ENCODE measurements at regions not wholly inside any gene's neighbourhood (a gene's known extent, or its start where the extent isn't known, plus 50 kb on each side); places are given as distances from the start of the nearest gene placed in this dataset.

DNA sequence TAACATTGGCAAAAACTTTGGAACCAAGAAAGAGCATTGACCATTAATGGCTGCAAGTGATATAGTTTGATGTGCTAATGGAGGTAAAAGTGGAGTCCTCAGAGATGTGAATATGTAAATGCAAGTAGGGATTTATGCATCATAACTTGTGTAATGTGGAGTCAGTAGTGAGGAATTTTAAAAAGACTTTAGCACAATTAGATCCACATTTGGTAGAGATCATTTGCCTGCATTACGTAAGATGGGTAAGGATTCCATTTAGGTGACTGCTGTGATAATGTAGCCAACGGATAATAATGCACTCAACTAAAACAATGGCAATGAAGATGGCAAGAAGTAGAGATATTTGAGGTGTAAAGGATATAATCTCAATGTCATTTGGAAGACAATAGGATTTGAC lies 1128.4 kb downstream of the ADGRL3 start:
- H3K27ac Mint-ChIP-seq (ENCODE audit: low read depth, unreplicated experiment): no peak overlapping the region
- intact Hi-C loops (cut with micrococcal nuclease): no loop called here
- ChIA-PET CTCF (no interaction called here), POLR2A (no interaction called here)
- no peaks in the 10 kb centered on the region for H3K9me3 Mint-ChIP-seq (ENCODE audit: unreplicated experiment)
- H3K27me3 Mint-ChIP-seq (ENCODE audit: insufficient read depth, unreplicated experiment): no peaks in the 10 kb centered on the region
- DNase-seq (ENCODE audit: unreplicated experiment): peak; percentile 35
- H3K4me3 Mint-ChIP-seq (ENCODE audit: unreplicated experiment): no peak overlapping the region
- no peaks in the 10 kb centered on the region for H3K36me3 Mint-ChIP-seq (ENCODE audit: insufficient read depth, unreplicated experiment)
- H3K4me1 Mint-ChIP-seq (ENCODE audit: insufficient read depth, unreplicated experiment): peaks cover 13% of the 10 kb centered on the region
- BruUV-seq (replicated peaks): no TSS peak
- TF ChIP-seq, protein P1, sequence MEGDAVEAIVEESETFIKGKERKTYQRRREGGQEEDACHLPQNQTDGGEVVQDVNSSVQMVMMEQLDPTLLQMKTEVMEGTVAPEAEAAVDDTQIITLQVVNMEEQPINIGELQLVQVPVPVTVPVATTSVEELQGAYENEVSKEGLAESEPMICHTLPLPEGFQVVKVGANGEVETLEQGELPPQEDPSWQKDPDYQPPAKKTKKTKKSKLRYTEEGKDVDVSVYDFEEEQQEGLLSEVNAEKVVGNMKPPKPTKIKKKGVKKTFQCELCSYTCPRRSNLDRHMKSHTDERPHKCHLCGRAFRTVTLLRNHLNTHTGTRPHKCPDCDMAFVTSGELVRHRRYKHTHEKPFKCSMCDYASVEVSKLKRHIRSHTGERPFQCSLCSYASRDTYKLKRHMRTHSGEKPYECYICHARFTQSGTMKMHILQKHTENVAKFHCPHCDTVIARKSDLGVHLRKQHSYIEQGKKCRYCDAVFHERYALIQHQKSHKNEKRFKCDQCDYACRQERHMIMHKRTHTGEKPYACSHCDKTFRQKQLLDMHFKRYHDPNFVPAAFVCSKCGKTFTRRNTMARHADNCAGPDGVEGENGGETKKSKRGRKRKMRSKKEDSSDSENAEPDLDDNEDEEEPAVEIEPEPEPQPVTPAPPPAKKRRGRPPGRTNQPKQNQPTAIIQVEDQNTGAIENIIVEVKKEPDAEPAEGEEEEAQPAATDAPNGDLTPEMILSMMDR (IDR thresholded peaks at IDR 0.05; ENCODE audit: unreplicated experiment): no peak

DNA sequence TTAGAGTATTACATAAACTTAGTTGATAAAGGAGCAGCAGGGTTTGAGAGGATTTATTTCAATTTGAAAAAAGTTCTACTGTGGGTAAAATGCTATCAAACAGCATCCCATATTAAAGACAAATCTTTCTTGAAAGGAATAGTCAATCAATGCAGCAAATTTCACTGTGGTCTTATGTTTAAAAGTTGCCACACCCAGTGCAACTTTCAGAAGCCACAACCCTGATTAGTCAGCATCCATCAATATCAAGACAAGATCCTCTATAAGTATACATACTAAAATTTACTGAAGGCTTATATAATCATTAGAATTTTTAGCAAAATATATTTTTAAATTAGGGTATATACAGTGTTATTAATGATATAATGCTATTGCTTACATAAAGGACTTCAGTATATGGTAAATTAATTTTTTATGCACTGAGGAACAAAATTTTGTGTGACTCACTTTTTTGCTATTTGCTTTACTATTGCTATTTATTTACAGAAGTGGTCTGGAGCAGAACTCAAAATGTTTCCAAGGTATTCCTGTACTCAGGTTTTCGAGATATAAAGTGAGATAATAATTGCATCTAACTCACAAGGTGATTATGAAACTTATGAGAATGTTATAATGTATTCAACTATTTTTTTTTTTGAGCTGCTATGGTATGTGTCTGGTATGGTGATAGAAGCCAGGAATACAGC lies 1127.6 kb downstream of the ADGRL3 start:
- BruUV-seq (replicated peaks): no TSS peak
- H3K36me3 Mint-ChIP-seq (ENCODE audit: insufficient read depth, unreplicated experiment): no peaks in the 10 kb centered on the region
- no peak for DNase-seq (ENCODE audit: unreplicated experiment)

DNA sequence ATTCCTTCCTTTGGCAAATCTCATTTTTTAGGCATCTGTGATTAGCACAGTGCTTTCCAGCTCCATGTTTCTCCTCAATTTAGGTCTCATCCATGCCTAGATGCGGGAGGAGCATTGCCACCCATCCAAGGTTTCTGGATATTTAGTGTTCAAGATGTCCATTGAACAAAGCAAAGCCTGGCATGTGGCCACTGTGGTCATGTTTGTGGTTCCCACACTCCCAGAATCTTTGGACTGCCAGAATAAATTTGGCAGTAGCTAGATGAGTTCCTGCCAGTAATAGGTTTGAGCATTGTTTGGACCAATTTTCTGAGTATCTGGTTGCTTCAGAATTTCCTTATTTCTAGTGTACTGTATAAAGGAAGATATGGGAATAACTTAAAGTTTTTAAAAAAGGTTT lies 1124.1 kb downstream of the ADGRL3 start:
- CTCF ChIA-PET: interaction anchor here (0.6 kb wide), 1 partner anchor 452 kb away, joined by 5 read pairs; no protein-coding TSS in a partner anchor
- POLR2A ChIA-PET: interaction anchor here (0.7 kb wide), 1 partner anchor 9 kb away, joined by 3 read pairs; no protein-coding TSS in a partner anchor
- no peak overlapping the region for H3K4me3 Mint-ChIP-seq (ENCODE audit: unreplicated experiment)
- H3K9me3 Mint-ChIP-seq (ENCODE audit: unreplicated experiment): no peaks in the 10 kb centered on the region
- TF ChIP-seq, protein P1 (IDR thresholded peaks at IDR 0.05; ENCODE audit: unreplicated experiment): no peak
- peaks cover 13% of the 10 kb centered on the region for H3K4me1 Mint-ChIP-seq (ENCODE audit: insufficient read depth, unreplicated experiment)
- H3K36me3 Mint-ChIP-seq (ENCODE audit: insufficient read depth, unreplicated experiment): no peaks in the 10 kb centered on the region
- BruUV-seq (replicated peaks): no TSS peak
- intact Hi-C loops (cut with micrococcal nuclease): no loop called here
- peaks cover 16% of the 10 kb centered on the region for H3K27me3 Mint-ChIP-seq (ENCODE audit: insufficient read depth, unreplicated experiment)
- DNase-seq (ENCODE audit: unreplicated experiment): peak; percentile 81
- H3K27ac Mint-ChIP-seq (ENCODE audit: low read depth, unreplicated experiment): no peak overlapping the region

More for the DNA sequence above, 1127.6 kb downstream of the ADGRL3 start:
- TF ChIP-seq, protein P1 (IDR thresholded peaks at IDR 0.05; ENCODE audit: unreplicated experiment): no peak
- H3K4me3 Mint-ChIP-seq (ENCODE audit: unreplicated experiment): no peak overlapping the region
- H3K27me3 Mint-ChIP-seq (ENCODE audit: insufficient read depth, unreplicated experiment): peaks cover 6% of the 10 kb centered on the region
- H3K4me1 Mint-ChIP-seq (ENCODE audit: insufficient read depth, unreplicated experiment): peaks cover 13% of the 10 kb centered on the region
- no peaks in the 10 kb centered on the region for H3K9me3 Mint-ChIP-seq (ENCODE audit: unreplicated experiment)
- ChIA-PET CTCF (no interaction called here), POLR2A (no interaction called here)
- intact Hi-C loops (cut with micrococcal nuclease): no loop called here
- no peak overlapping the region for H3K27ac Mint-ChIP-seq (ENCODE audit: low read depth, unreplicated experiment)

DNA sequence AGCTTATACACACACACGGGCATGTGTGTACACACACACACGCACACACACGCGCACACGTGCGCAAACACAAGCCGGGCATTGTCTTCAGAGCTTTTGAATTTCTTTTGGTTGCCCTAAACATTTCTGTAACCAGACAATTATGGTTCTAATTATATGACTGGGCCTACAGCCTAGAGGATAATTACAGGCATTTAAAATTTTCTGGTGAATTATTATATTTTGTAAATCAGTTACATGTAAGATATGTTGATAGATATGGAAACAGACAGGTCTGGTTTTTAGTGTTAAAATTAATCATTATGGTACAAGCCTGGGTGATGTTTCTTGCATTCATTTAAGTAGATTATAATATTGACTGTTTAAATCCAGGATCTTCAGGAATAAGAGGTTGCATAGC lies 1120.5 kb downstream of the ADGRL3 start:
- H3K9me3 Mint-ChIP-seq (ENCODE audit: unreplicated experiment): peaks cover 22% of the 10 kb centered on the region
- no TSS peak for BruUV-seq (replicated peaks)
- ChIA-PET POLR2A (no interaction called here), CTCF (no interaction called here)
- intact Hi-C loops (cut with micrococcal nuclease): no loop called here
- TF ChIP-seq, protein P1 (IDR thresholded peaks at IDR 0.05; ENCODE audit: unreplicated experiment): no peak
- H3K4me3 Mint-ChIP-seq (ENCODE audit: unreplicated experiment): no peak overlapping the region
- no peak overlapping the region for H3K27ac Mint-ChIP-seq (ENCODE audit: low read depth, unreplicated experiment)
- H3K36me3 Mint-ChIP-seq (ENCODE audit: insufficient read depth, unreplicated experiment): peaks cover 6% of the 10 kb centered on the region
- H3K27me3 Mint-ChIP-seq (ENCODE audit: insufficient read depth, unreplicated experiment): peaks cover 16% of the 10 kb centered on the region
- H3K4me1 Mint-ChIP-seq (ENCODE audit: insufficient read depth, unreplicated experiment): peaks cover 5% of the 10 kb centered on the region
- no peak for DNase-seq (ENCODE audit: unreplicated experiment)

Data from MCF 10A (cell line).